HUES64 (cell line): ENCODE measurements at regions not wholly inside any gene's neighbourhood (a gene's known extent, or its start where the extent isn't known, plus 50 kb on each side); places are given as distances from the start of the nearest gene placed in this dataset.

Experiments
- H3K27ac ChIP-seq: 2 replicates; pipeline ENCODE4 v1.7.0; 2013; ENCODE audit warnings: low read depth, low read length, inconsistent platforms
- H3K27me3 ChIP-seq: 2 replicates; pipeline ENCODE4 v1.6.1; 2013; ENCODE audit warnings: mild to moderate bottlenecking, low read length; ENCODE audit not compliant: insufficient read depth
- H3K36me3 ChIP-seq: 2 replicates; pipeline ENCODE4 v1.6.1; 2013; ENCODE audit warnings: mild to moderate bottlenecking, low read length; ENCODE audit not compliant: insufficient read depth
- H3K4me1 ChIP-seq: 2 replicates; pipeline ENCODE4 v1.6.1; 2013; ENCODE audit warnings: mild to moderate bottlenecking, low read length, moderate library complexity; ENCODE audit not compliant: insufficient read depth
- H3K4me3 ChIP-seq: 2 replicates; pipeline ENCODE4 v1.5.1; 2013; ENCODE audit warnings: mild to moderate bottlenecking, low read length, moderate library complexity
- H3K9ac ChIP-seq: 2 replicates; pipeline ENCODE4 v1.6.1; 2013; ENCODE audit warnings: mild to moderate bottlenecking, low read depth, low read length
- H3K9me3 ChIP-seq: 2 replicates; pipeline ENCODE4 v1.6.1; 2013; ENCODE audit warnings: low read depth, low read length; ENCODE audit not compliant: insufficient read depth
- WGBS: fragments of 150-250, 120-280 bp; methylation state at CpG from one replicate; pipeline ENCODE4 v1.1.7; 2013; ENCODE audit warnings: missing lambda C conversion rate; 5-methylcytosine and 5-hydroxymethylcytosine counted together

DNA sequence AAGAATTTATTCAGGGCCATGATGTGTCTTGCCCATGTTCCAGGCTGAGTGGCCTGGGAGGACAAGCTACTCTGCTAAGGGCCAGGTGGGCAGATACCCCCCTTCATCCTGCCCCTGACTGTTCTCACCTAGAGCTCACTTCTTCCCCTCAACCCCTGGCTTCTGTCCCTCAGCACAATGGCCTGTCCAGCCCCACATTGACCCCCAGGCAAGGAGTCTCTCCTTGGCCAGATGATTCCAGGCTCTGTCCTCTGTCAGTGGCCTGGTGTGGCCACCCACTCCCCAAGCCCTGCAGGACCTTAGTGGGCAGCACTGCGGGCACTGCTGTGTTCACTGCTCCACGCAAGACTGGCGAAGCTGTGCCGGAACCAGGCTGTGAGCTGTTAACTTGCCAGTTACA lies 460.0 kb downstream of the MATN1 start:
- H3K9me3 ChIP-seq, result no peaks in the 10 kb centered on the region
- no peaks in the 10 kb centered on the region for H3K4me1 ChIP-seq
- no peak overlapping the region for H3K4me3 ChIP-seq
- no peak overlapping the region for H3K27ac ChIP-seq
- 96% methylated on average over 4 of the region's 4 CpGs for WGBS
- no peaks in the 10 kb centered on the region for H3K27me3 ChIP-seq
- no peaks in the 10 kb centered on the region for H3K36me3 ChIP-seq
- H3K9ac ChIP-seq, result no peak overlapping the region

DNA sequence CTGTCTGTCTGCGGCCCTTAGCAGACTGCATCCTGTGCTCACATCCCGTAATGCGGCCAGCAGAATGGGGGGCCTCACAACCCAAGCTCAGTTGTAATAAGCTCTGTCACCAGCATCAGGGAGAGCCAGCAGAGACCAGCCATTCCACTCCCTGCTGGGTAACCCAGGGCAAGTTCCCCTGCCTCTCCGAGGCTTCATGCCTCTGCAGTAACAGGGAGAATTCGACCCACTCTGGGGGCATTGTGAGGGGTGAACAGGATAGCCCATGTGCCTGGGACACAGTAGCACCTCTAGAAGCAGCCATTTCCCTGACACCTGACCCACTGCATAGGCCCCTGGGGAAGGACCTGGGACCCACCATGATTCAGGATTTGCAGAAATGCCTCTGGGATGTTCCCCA lies 461.2 kb downstream of the MATN1 start:
- no peaks in the 10 kb centered on the region for H3K9me3 ChIP-seq
- no peak overlapping the region for H3K9ac ChIP-seq
- no peaks in the 10 kb centered on the region for H3K27me3 ChIP-seq
- H3K4me1 ChIP-seq, result no peaks in the 10 kb centered on the region
- H3K36me3 ChIP-seq, result no peaks in the 10 kb centered on the region
- no peak overlapping the region for H3K27ac ChIP-seq
- 93% methylated on average over 5 of the region's 5 CpGs for WGBS
- no peak overlapping the region for H3K4me3 ChIP-seq

- Histone ChIP-seq H3K9ac (no peak overlapping the region), H3K36me3 (no peaks in the 10 kb centered on the region), H3K4me1 (no peaks in the 10 kb centered on the region), H3K27me3 (no peaks in the 10 kb centered on the region), H3K9me3 (no peaks in the 10 kb centered on the region), H3K4me3 (no peak overlapping the region), H3K27ac (no peak overlapping the region)
- WGBS, result 92% methylated on average over 3 of the region's 3 CpGs
Measured at GRCh38 chr1:30260318-30260717, 463.1 kb downstream of the MATN1 start.

DNA sequence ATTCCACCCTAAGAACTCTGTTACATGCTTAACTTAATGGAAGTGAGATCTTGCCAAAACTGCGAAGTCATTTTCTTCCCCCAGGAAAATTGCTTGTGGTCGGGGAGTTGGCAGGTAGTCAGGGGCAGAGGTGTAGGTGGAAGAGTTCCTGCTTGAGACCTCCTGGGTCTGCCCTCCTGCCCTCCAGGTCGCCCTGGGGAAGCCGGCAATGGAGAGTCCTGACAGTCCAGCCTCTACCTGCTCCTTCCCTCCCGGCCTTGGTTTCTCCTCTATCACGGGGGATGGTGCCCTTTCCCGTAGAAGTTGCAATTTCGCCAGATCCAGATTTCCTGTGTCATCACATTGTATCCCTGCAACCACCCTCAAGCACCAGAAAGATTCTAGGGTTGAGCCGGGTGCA lies 463.8 kb downstream of the MATN1 start:
- Histone ChIP-seq H3K27me3 (no peaks in the 10 kb centered on the region), H3K9me3 (no peaks in the 10 kb centered on the region), H3K4me1 (no peaks in the 10 kb centered on the region), H3K9ac (no peak overlapping the region), H3K36me3 (no peaks in the 10 kb centered on the region), H3K27ac (no peak overlapping the region), H3K4me3 (no peak overlapping the region)
- 90% methylated on average over 9 of the region's 9 CpGs for WGBS

DNA sequence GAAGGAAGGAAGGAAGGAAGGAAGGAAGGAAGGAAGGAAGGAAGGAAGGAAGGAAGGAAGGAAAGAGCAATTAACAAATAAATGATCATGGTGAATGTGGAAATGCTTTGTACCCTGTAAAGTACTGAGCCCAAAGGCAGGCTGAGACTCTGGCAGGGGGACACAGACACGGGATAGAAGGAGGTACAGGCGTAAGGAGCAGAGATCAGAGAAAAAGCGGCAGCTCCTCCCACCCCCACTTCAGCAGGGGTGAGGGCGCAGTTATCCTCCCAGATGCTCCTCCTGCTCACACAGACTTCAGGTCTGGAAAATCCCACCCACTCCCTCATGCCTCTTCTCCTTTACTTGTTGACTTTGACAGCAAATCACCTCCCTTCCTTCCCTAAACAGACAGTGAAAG lies 464.5 kb downstream of the MATN1 start:
- no peaks in the 10 kb centered on the region for H3K27me3 ChIP-seq
- 39% methylated on average over 4 of the region's 4 CpGs for WGBS

DNA sequence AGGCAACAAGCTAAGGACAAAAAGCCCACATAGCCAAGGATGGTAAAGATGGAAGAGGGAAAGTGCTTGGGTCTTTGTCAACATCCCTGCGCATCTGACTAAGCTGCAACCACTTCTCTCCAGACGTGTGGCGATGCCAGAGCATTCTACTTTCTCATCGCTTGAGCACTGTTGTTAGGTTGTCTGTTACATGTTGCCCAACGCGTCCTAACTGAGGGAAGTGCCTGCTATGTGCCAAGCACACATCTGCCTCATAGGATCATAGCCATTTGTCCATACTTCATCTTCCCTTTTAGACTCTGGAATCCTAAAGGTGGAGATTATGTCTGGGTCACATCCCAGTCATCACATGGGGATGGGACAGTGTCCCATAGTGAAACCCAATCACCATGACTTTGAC lies 464.9 kb downstream of the MATN1 start:
- H3K27ac ChIP-seq, result no peak overlapping the region
- H3K9me3 ChIP-seq, result no peaks in the 10 kb centered on the region
- H3K9ac ChIP-seq, result no peak overlapping the region
- 89% methylated on average over 6 of the region's 6 CpGs for WGBS
- no peaks in the 10 kb centered on the region for H3K36me3 ChIP-seq
- H3K4me3 ChIP-seq, result no peak overlapping the region
- H3K27me3 ChIP-seq, result no peaks in the 10 kb centered on the region
- peaks cover 5% of the 10 kb centered on the region; the same call in 1 of the 2 replicates for H3K4me1 ChIP-seq

More for the DNA sequence above, 464.5 kb downstream of the MATN1 start:
- H3K27ac ChIP-seq, result no peak overlapping the region
- no peak overlapping the region for H3K4me3 ChIP-seq
- no peaks in the 10 kb centered on the region for H3K36me3 ChIP-seq
- H3K4me1 ChIP-seq, result peaks cover 4% of the 10 kb centered on the region; the same call in 1 of the 2 replicates
- H3K9ac ChIP-seq, result no peak overlapping the region
- H3K9me3 ChIP-seq, result no peaks in the 10 kb centered on the region

- Histone ChIP-seq H3K4me3 (no peak overlapping the region), H3K9me3 (no peaks in the 10 kb centered on the region)
- 93% methylated on average over 14 of the region's 14 CpGs for WGBS
Measured at GRCh38 chr1:30257742-30258380, 465.5 kb downstream of the MATN1 start.

DNA sequence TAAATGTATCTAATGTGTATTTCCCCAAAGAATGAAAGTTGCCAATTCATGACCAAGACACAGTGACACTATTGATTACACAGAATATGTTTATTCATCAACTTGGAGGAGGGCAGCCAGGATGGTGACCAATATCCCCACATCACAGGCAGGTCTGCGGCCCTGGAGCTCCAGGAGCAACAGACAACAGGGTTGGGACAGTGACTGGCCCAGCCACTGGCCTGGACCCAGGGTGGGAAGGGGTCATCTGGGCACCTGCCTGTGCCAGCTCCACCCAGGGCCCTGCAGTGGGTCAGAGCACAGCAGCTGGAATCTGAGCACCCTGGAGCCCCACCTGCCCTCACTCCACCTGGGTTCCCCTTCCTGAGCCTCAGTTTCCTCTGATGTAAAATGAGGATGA lies 466.1 kb downstream of the MATN1 start:
- Histone ChIP-seq H3K9ac (no peak overlapping the region), H3K9me3 (no peaks in the 10 kb centered on the region), H3K4me3 (no peak overlapping the region), H3K4me1 (peaks cover 5% of the 10 kb centered on the region; the same call in 1 of the 2 replicates), H3K36me3 (no peaks in the 10 kb centered on the region), H3K27me3 (no peaks in the 10 kb centered on the region), H3K27ac (no peak overlapping the region)
- WGBS, result 94% methylated on average over 1 of the region's 1 CpG

More at GRCh38 chr1:30257742-30258380, 465.5 kb downstream of the MATN1 start:
- H3K9ac ChIP-seq, result no peak overlapping the region
- no peak overlapping the region for H3K27ac ChIP-seq
- H3K27me3 ChIP-seq, result no peaks in the 10 kb centered on the region
- no peaks in the 10 kb centered on the region for H3K36me3 ChIP-seq
- peaks cover 5% of the 10 kb centered on the region; the same call in 1 of the 2 replicates for H3K4me1 ChIP-seq

- Histone ChIP-seq H3K4me1 (peaks cover 5% of the 10 kb centered on the region; the same call in 1 of the 2 replicates), H3K27ac (no peak overlapping the region), H3K27me3 (no peaks in the 10 kb centered on the region), H3K9me3 (no peaks in the 10 kb centered on the region), H3K36me3 (no peaks in the 10 kb centered on the region), H3K4me3 (no peak overlapping the region), H3K9ac (no peak overlapping the region)
- WGBS, result 89% methylated on average over 6 of the region's 6 CpGs
Measured at GRCh38 chr1:30256911-30257310, 466.5 kb downstream of the MATN1 start.

GRCh38 chr1:30255111-30255724 lies 468.2 kb downstream of the MATN1 start:
- 60% methylated on average over 3 of the region's 5 CpGs for WGBS
- Histone ChIP-seq H3K4me3 (no peak overlapping the region), H3K27ac (no peak overlapping the region), H3K27me3 (no peaks in the 10 kb centered on the region), H3K9ac (no peak overlapping the region), H3K9me3 (no peaks in the 10 kb centered on the region), H3K36me3 (no peaks in the 10 kb centered on the region), H3K4me1 (peaks cover 5% of the 10 kb centered on the region; the same call in 1 of the 2 replicates)

GRCh38 chr1:30253807-30254440 lies 469.5 kb downstream of the MATN1 start:
- Histone ChIP-seq H3K27ac (no peak overlapping the region), H3K4me3 (no peak overlapping the region), H3K4me1 (peaks cover 5% of the 10 kb centered on the region; the same call in 1 of the 2 replicates), H3K9me3 (no peaks in the 10 kb centered on the region), H3K36me3 (no peaks in the 10 kb centered on the region), H3K9ac (no peak overlapping the region), H3K27me3 (no peaks in the 10 kb centered on the region)
- 80% methylated on average over 8 of the region's 8 CpGs for WGBS
